Stomach (tissue), 8 donors: ENCODE measurements at regions not wholly inside any gene's neighbourhood (a gene's known extent, or its start where the extent isn't known, plus 50 kb on each side); places are given as distances from the start of the nearest gene placed in this dataset.
"Not testable (repeated sequence)": the region's sequence is repeated elsewhere in the genome, so short reads cannot be mapped to it uniquely, and the experiment has no call there.

Source experiments
- DNase-seq, 2 donors: peaks; one replicate each; pipeline versions ENCODE4 v3.0.0 to v3.0.0-alpha.2; 2013 to 2019
- H3K27ac ChIP-seq, 5 donors: fragments of 200-600 bp in 4 of 5; sonication (generic) in 4 of 5; one replicate each; pipeline ENCODE4 v1.5.1; 2013 to 2019; ENCODE audit warnings: mild to moderate bottlenecking in 1 of 5, moderate library complexity in 1 of 5
- H3K27me3 ChIP-seq, 3 donors: fragments of 200-600 bp; sonication (generic); one replicate each; pipeline ENCODE4 v1.5.1; 2017 to 2019; ENCODE audit warnings: mixed run types in 1 of 3
- H3K36me3 ChIP-seq, 4 donors: fragments of 200-600 bp; sonication (generic); 1 replicate in 3 of 4; 2 replicates in 1 of 4; pipeline ENCODE4 v1.5.1; 2016 to 2019
- H3K4me1 ChIP-seq, 4 donors: fragments of 200-600 bp; sonication (generic); one replicate each; pipeline ENCODE4 v1.5.1; 2016 to 2019
- H3K4me3 ChIP-seq, 4 donors: fragments of 200-600 bp; sonication (generic) in 3 of 4; one replicate each; pipeline ENCODE4 v1.5.1; 2016 to 2019; ENCODE audit warnings: mild to moderate bottlenecking in 1 of 4
- H3K9me3 ChIP-seq, 4 donors: fragments of 200-600 bp; sonication (generic); one replicate each; pipeline ENCODE4 v1.5.1; 2016 to 2019
- CTCF ChIP-seq, 7 experiments: fragments of 450-650 bp in 4 of 7; fragments of 200-600 bp in 3 of 7; sonication (generic) in 3 of 7; IDR thresholded peaks; one replicate each; pipeline ENCODE4 v1.5.1; 2016 to 2019; ENCODE audit warnings: antibody characterized with exemption in 7 of 7, control low read depth in 2 of 7, mild to moderate bottlenecking in 1 of 7
- EP300 ChIP-seq: sonication (generic); formaldehyde crosslinking; IDR thresholded peaks from one replicate; pipeline ENCODE4 v1.6.1; 2017; ENCODE audit warnings: antibody characterized with exemption
- POLR2A ChIP-seq, 4 donors: fragments of 450-650 bp; IDR thresholded peaks; one replicate each; pipeline ENCODE4 v1.6.1; 2016; ENCODE audit warnings: antibody characterized with exemption in 4 of 4, control low read depth in 2 of 4, mild to moderate bottlenecking in 1 of 4, moderate library complexity in 1 of 4
- POLR2AphosphoS5 ChIP-seq, 3 donors: sonication (generic); formaldehyde crosslinking; IDR thresholded peaks; one replicate each; pipeline ENCODE4 v1.6.1; 2016; ENCODE audit warnings: antibody characterized with exemption in 3 of 3
- WGBS, 5 donors: extraction: QIAGEN DNeasy Blood & Tissue Kit in 3 of 5; methylation state at CpG; one replicate each; pipeline versions ENCODE4 v1.1.5 to v1.1.7; 2013 to 2018; 5-methylcytosine and 5-hydroxymethylcytosine counted together
- intact Hi-C: fragments of 100-400 bp; cut with DNase I; formaldehyde crosslinking; loops from one replicate; pipeline ENCODE4 v1.15.1; 2023; ENCODE audit warnings: low total_unique reads
- donor health status: healthy with polysubstance abuse.
- donor health status: Bipolar disorder and iron deficiency.
- donor health status: healthy.

GRCh38 chr7:114334989-114335388, 79.6 kb upstream of the FOXP2 start:
- H3K27me3 ChIP-seq, result no peaks in the 10 kb centered on the region
- H3K36me3 ChIP-seq, result no peaks in the 10 kb centered on the region
- 19 to 39% (median 28%) methylated on average over 1 of the region's 1 CpG for WGBS, 5 donors
- no peak overlapping the region for H3K4me3 ChIP-seq
- intact Hi-C loops, result no loop called here
- DNase-seq, result no peak
- H3K27ac ChIP-seq, result no peak overlapping the region
- TF ChIP-seq CTCF (IDR thresholded peaks at IDR 0.05), result no peak
- TF ChIP-seq POLR2A (IDR thresholded peaks at IDR 0.05), result no peak
- no peak for TF ChIP-seq POLR2AphosphoS5 (IDR thresholded peaks at IDR 0.05)
- no peak for TF ChIP-seq EP300
- H3K4me1 ChIP-seq, result no peaks in the 10 kb centered on the region
- no peaks in the 10 kb centered on the region for H3K9me3 ChIP-seq

DNA sequence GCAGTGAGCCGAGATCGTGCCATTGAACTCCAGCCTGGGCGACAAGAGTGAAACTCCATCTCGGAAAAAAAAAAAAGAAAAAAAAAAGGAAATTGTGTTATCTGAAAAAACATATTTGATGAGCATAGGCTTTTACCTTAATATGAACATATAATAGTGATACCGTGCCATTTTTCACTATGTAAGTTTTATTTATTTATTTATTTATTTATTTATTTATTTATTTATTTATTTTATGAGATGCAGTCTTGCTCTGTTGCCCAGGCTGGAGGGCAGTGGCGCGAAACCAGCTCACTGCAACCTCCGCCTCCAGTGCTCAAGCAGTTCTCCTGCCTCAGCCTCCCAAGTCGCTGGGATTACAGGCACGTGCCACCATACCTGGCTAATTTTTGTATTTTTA, 85.2 kb upstream of the FOXP2 start:
- H3K36me3 ChIP-seq, H3K27ac ChIP-seq, intact Hi-C loops, H3K4me1 ChIP-seq, H3K27me3 ChIP-seq, H3K9me3 ChIP-seq, DNase-seq, H3K4me3 ChIP-seq: not testable (repeated sequence)
- 85 to 95% (median 90%) methylated on average over 10 of the region's 10 CpGs for WGBS, 5 donors

DNA sequence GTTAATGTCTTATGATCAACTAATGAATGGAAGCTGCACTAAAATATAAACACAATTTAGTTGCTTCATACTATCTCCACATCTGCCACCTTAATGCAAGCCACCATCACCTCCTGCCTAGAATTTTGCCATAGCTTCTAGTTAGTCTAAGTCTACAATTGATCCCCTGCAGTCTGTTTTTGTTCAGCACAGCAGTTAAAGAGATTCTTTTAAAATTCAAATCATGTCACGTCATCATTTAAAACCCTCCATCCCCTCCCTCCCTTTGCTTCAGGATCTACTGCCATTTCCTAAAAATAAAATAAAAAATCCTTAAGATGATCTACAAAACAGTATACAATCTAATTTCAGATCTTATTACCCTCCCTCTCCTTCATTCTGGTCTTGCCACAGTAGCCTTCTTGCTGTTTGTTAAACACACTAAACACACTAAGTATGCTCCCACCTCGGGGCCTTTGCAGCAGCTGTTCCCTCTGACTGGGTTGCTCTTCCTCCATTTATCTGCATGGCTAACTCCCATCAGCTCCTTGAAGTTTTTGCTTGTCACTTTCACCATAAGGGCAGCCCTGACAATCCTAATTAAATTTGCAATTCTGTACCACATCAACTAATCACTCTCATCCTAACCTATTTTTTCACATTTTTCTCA, 97.0 kb upstream of the FOXP2 start:
- 36 to 43% (median 41%) methylated on average over 2 of the region's 2 CpGs for WGBS, 5 donors
- Histone ChIP-seq H3K4me3 (no peak overlapping the region), H3K36me3 (no peaks in the 10 kb centered on the region), H3K4me1 (no peaks in the 10 kb centered on the region), H3K27me3 (no peaks in the 10 kb centered on the region), H3K9me3 (no peaks in the 10 kb centered on the region), H3K27ac (no peak overlapping the region)
- no peak for TF ChIP-seq POLR2A (IDR thresholded peaks at IDR 0.05)
- TF ChIP-seq POLR2AphosphoS5 (IDR thresholded peaks at IDR 0.05), result no peak
- no peak for TF ChIP-seq CTCF (IDR thresholded peaks at IDR 0.05)
- TF ChIP-seq EP300, result no peak
- intact Hi-C loops, result no loop called here
- no peak for DNase-seq

DNA sequence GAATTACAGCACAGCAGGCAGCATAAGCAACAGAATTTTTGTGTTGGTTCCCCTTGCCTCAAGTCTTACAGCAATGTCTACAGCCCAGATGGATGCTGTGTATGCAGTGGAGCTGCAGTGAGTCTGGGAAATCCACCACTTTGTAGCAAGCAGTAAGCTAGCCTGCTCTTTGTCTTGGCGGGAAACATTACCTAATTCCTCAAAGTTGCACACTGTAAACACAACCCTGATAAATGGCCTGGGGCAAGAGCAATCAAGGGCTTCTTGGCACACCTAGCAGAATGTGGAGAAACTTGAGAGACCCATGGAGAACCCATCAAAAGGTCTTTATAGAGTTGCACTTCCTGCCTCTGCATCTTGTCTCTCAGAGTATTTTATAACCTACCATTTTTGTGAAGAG, 102.0 kb upstream of the FOXP2 start:
- 13 to 83% (median 57%) methylated on average over 1 of the region's 1 CpG for WGBS, 5 donors
- peak in 1 of 2 donors; percentile 7 for DNase-seq
- Histone ChIP-seq H3K27ac (no peak overlapping the region), H3K4me1 (no peaks in the 10 kb centered on the region), H3K27me3 (no peaks in the 10 kb centered on the region), H3K9me3 (no peaks in the 10 kb centered on the region), H3K36me3 (no peaks in the 10 kb centered on the region), H3K4me3 (no peak overlapping the region)
- TF ChIP-seq CTCF (IDR thresholded peaks at IDR 0.05) (no peak), EP300 (no peak), POLR2A (IDR thresholded peaks at IDR 0.05) (no peak), POLR2AphosphoS5 (IDR thresholded peaks at IDR 0.05) (no peak)
- intact Hi-C loops, result no loop called here

GRCh38 chr7:114310345-114311110, 104.1 kb upstream of the FOXP2 start:
- H3K9me3 ChIP-seq, result no peaks in the 10 kb centered on the region
- no peak overlapping the region for H3K27ac ChIP-seq
- no peaks in the 10 kb centered on the region for H3K36me3 ChIP-seq
- no peaks in the 10 kb centered on the region for H3K27me3 ChIP-seq
- TF ChIP-seq CTCF (IDR thresholded peaks at IDR 0.05), result no peak
- no peak for TF ChIP-seq EP300
- no peak for TF ChIP-seq POLR2AphosphoS5 (IDR thresholded peaks at IDR 0.05)
- no peak for TF ChIP-seq POLR2A (IDR thresholded peaks at IDR 0.05)
- DNase-seq, result peak in 1 of 2 donors; percentile 6
- no peak overlapping the region for H3K4me3 ChIP-seq
- intact Hi-C loops, result no loop called here
- 87 to 96% (median 95%) methylated on average over 6 of the region's 6 CpGs for whole genome bisulfite sequencing, 5 donors
- H3K4me1 ChIP-seq, result no peaks in the 10 kb centered on the region
